NCI-H2107 treated with DMSO at 0.1 percent for 48 hours (cell line): ENCODE measurements at regions not wholly inside any gene's neighbourhood (a gene's known extent, or its start where the extent isn't known, plus 50 kb on each side); places are given as distances from the start of the nearest gene placed in this dataset.
A peak's percentile ranks its signal among the peaks of the same experiment; 100 is the strongest.

Source experiments
- DNase-seq: peaks from one replicate; lab custom pipeline; 2025; ENCODE audit not compliant: unreplicated experiment; lab: John Stamatoyannopoulos, UW

DNA sequence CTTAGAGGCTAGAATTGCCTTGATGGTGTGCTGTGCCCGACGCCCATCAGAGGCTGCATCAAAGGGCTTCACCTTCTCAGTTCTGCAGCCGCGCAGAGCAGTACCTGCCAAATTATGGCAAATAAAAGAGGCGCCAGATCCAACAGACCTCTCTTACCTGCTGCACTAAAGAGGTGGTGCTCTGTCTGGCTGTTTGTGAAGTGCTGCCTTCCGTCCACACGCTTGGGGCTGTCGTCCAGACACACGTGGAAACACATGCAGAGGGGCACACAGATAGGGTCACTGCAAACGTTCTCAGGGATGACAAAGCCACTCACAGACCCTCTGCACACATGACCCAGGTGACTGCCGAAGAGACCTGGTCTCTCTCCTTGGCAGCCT, 617.5 kb downstream of the VRK1 start:
- DNase-seq, result no peak

GRCh38 chr14:97415907-97416306, 618.7 kb downstream of the VRK1 start:
- no peak for DNase-seq

DNA sequence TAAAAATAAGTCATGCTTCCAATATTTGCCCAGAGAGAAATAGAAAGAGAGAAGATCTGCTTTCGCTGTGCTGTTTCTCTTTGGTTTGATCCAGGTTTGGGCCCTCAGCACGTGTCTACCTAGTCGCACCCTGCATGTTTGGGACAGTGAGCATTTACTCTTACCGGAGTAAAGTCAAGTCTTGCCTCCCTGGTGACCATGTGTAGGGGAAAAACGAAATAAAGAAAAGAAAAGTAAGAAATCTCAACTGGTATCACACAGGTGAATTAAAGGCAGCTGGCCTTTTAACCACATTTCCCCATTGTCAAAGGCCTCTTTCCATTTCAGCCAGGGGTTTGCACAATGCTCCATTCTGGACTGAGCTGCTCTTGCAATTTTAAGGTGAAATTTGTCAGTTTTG, 619.4 kb downstream of the VRK1 start:
- DNase-seq, result no peak

DNA sequence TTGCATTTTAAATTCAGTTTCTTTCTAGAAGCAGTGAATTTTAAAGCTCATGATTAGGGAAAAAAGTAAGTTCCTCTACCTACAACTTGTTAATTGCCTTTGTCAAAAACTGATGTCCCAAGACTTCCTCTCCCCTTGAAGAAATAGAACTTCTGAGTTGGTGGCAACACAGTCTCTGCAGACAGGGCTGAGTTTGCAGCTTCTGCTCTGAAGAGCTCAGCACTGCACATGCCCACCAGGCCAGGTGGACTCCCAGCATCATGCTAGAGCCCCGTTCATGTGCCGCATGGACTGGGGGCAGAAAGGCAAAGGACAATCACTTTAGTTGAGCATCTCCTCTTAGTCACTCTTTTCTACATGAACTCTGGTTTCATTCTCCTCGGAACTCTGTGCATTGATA, 620.1 kb downstream of the VRK1 start:
- DNase-seq, result no peak

DNA sequence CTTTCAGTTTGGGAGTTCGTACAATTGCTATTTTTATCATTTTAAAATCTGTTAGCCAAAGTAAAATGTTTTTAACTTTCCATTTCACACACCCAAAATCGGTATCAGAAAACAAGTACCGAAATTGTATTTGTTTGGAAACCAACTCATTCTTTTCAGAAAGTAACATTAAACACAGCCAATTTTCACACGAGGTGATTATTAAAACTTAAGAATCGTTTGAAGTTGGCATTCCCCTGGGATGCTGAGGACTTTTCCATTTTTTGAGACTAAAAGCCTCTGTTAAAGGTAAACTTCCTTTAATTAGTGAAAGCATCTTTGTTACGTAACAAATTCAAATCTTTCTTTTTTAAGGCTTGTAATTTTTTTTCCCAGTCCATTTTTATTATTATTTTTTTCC, 623.0 kb downstream of the VRK1 start:
- no peak for DNase-seq

DNA sequence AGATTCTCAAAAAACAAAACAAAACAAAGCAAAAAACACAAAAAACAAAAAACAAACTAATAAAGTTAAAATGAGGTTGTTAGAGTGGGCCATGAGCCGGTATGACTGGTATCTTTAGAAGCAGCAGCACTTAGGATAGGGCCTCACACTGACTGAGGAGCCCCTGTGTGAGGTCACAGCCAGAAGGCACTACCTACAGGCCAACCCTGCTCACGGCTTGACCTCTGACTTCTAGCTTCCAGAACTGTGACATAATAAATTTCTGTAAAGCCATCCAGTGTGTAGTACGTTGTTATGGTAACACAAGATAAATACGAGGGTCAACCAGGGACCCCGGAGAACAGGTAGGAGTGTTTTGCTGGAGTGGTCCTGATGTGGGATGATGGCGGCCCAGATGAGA, 629.6 kb downstream of the VRK1 start:
- DNase-seq, result no peak

GRCh38 chr14:97428808-97429440, 631.7 kb downstream of the VRK1 start:
- no peak for DNase-seq

DNA sequence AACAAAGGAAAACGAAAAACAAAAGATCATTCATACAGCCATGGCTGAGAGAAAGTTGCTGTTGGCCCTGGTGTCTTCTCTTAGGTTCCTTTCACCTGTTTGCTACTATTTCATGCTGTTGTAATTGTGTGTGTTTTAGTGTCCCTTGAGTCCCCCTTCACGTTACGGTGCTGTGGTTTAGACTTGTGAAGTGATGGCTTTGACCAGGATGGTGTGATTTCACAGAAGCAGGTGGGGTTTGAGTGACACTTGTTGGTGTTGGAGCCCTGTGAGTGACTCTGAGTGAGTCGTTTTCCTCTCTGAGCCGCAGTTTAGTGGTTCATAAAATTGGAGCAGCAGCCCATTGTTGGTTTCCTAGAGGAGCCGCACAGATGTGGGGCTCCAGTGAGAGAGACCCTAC, 635.4 kb downstream of the VRK1 start:
- no peak for DNase-seq

DNA sequence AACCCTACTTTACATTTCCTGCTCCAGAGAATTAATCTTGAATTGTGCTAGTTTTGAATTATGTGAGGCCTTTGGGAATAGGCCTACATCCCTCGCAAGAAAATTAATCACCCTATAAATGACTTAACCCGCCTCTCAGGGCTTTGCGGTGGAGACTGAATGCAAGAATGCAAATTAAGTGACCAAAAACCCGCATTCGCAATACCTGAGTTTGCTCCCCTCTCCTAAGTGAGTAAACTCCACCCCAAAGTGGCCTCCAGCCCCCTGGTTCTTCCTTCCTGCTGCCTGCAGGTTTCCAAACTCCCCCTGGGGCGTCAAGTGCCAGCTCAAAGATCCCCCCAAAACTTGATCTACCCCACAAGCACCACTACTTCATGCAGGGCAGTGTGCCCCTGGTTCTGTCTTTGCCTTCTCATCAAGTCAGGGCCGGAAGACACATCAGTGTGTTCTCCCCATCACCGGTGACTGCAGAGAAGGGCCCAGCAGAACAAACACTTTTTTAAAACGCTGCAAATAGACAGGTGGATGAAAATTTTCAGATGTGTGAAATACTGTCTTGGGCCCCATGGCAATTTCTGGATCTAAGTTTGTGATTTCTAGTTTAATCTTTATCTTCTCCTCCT, 644.7 kb downstream of the VRK1 start:
- no peak for DNase-seq

DNA sequence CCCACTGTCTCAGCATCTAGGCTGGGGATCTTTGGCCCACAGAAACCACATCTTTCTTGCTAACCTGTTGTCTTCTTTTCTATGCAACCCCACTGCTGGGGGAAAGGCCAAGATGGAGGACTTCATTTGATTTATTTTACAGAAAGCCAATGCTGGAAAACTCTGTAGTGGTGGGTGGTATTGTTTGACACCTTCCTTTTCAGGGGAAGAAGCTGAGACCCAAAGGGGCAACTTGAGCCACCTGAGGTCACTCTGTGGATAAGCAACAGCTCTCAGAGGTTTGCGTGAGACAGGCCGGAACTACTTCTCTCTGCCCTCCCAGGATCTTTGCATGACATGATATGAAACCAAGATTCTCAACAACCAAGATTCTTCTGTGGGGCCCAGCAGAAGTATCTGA, 645.2 kb downstream of the VRK1 start:
- DNase-seq, result no peak

GRCh38 chr14:97443412-97443811, 646.2 kb downstream of the VRK1 start:
- DNase-seq, result no peak

DNA sequence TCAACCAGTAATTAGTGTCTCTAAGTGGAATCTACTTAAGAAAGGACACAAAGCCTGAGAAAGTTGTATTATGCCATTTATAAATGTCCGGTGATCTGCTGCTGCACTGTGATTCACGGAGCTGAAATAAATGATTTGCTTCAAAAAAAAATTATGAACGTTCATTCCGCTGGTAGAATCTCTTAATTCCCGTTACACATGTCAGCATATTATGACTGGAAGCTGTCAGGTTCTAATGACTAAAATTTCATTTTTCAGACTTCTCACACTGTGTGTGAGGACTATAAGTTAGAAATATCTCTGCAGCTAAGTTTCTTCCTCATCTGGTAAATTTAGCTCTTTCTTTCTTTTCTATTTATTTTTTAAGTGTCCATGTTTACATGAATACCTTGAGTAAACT, 647.1 kb downstream of the VRK1 start:
- no peak for DNase-seq

DNA sequence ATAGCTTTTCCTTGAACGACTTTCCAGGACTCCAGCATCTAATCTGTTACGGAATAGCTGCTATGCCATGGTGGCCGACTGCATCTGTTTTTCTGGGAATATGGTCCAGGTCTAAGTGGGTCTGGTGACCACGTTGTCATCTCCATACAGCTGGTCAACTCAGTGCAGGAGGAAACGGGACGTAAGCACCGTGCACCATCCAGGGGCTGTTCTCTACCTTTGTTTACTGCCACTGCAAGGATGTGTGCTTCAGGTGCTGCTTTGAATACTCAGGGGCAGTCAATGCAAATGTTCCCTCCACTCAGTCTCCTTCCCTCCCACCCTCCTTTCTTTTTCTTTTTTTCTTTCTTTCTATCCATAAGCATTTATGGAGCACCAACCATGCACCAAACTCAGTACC, 648.2 kb downstream of the VRK1 start:
- no peak for DNase-seq

- no peak for DNase-seq
These were observed 648.9 kb downstream of the VRK1 start for GRCh38 chr14:97446087-97446486.

- no peak for DNase-seq
These were observed 655.1 kb downstream of the VRK1 start for GRCh38 chr14:97452314-97452713.

GRCh38 chr14:97453991-97454390, 656.8 kb downstream of the VRK1 start:
- DNase-seq, result no peak

- no peak for DNase-seq
These were observed 659.3 kb downstream of the VRK1 start for GRCh38 chr14:97456462-97456861.

DNA sequence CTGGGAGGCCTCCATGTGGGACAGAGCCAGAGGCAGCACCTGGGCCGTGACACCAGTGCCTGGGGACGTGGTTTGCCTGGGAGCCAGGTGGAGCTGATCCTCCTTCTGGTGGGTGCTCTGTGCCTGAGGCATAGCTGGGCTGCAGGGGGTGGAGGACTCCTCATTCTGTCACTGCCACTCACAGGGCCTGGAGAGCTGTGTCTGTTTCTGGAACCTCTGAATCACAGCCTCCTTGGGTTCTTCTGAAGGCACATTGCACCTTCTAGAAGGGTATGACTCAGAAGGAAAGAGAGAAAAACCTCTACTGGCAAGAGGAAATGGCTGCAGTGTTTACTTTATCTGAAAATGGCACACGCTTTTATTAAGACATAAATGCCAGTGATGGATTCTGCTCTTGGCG, 659.8 kb downstream of the VRK1 start:
- DNase-seq, result no peak

DNA sequence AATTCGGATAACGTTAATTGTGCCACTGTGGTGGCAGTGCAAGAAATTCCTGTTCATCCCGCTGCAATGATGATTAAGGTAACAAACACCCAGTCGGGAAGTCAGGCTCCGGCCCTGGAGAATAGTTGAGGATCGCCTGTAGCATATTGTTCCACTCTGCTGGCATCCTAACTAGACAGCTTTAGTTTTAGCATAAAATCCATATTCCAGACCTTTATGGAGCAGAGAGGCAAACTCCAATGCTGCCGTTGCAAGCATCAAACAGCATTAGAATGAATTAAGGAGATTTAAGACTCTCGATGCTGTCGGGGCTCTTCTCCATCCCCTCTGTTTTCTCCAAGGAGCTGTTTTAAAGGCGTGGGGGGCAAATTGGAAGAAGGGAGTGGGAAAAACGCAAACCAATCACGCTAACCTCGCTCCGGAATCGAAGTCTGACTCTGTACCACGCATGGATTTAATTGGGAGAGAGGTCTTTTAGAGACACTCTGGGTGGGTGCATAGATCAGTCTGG, 660.4 kb downstream of the VRK1 start:
- DNase-seq, result no peak

GRCh38 chr14:97458255-97458654, 661.1 kb downstream of the VRK1 start:
- no peak for DNase-seq

DNA sequence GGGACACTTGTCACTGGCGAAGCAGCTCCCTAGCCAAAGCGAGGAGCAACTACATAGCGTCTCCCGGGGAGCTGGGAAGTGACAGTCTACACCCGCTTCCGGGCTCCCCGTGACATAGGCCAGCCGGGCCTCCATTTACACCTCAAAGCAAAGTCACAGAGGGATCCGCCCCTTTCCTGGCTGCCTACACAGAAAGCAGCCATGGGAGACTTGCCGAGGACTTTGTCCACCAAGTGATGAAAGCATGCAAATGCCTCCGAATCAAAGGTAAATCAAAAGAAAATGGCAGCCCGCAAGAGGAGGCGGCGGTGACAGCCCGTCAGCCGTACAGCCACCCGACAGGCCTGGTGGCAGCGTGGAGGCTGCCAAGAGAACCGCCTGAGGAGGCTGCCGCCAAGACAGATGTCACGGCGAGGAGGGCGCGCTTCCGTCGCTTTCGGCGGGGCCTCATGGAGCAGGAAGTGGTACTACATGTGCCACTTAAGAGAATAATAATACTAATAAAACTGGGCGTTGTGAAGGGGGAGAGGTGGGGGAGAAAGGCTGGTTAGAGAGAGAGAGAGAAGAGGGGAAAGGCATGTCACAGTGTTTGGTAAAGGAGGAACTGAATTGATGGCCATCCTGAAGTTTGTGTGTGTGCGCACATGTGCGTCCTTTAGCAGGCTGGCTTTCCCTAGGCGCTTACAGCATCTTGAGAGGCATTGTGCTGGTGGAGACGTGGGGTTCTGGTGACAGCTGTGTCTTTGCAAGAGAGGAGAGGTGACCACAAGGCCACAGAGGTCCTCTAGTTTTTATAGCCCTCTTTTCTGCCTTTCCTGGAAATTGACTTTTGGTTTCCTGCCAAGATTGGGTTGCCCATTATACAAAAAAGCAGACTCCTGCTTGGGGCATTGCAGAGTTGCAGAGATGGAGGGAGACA, 661.7 kb downstream of the VRK1 start:
- DNase-seq, result peak; percentile 40

DNA sequence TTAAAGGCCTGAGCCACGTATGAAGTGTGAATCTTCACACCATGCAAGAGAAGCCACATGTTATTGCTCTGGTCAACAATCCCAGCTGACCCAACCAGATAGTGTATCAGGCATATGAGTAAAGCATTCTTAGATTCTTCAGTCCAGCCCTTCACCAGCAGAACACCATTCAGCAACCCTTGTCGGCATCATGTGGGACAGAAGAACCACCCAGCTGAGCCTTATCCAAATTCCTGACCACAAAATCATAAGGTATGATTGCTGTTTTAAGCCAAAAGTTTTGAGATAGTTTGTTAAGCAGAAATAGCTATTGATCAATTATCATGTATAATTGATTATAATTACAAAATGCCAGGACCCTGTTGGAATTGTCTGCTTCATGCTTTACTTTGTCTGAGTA, 664.9 kb downstream of the VRK1 start:
- no peak for DNase-seq
